T-cell (primary cell): ENCODE measurements at regions not wholly inside any gene's neighbourhood (a gene's known extent, or its start where the extent isn't known, plus 50 kb on each side); places are given as distances from the start of the nearest gene placed in this dataset.

Source experiments
- ATAC-seq, 4 experiments: fragments of 200-7000 bp in 3 of 4; fragments of 150-1000 bp in 1 of 4; cut with Tn5 transposase; replicated peaks in 1 of 4; 1 replicate in 3 of 4; 2 replicates in 1 of 4; pipeline ENCODE4 v1.10.0; 2021; ENCODE audit warnings: moderate library complexity in 3 of 4, mild to moderate bottlenecking in 2 of 4, moderate number of reproducible peaks in 1 of 4
- CTCF ChIA-PET, 2 donors: fragments of 300-600 bp; sonication (Branson Sonifier 250); formaldehyde crosslinking; loops; one replicate each; lab custom pipeline; 2022; ENCODE audit warnings: antibody characterized with exemption in 2 of 2; lab: Charles Lee
- POLR2A ChIA-PET, 2 donors: fragments of 300-600 bp; sonication (Branson Sonifier 250); formaldehyde crosslinking; loops; one replicate each; lab custom pipeline; 2022; ENCODE audit warnings: antibody characterized with exemption in 2 of 2; lab: Charles Lee
- DNase-seq, 35 experiments: peaks; one replicate each; pipeline versions ENCODE4 v3.0.0 to v3.0.0-alpha.2; 2013 to 2023
- H3K27ac ChIP-seq: one replicate; pipeline ENCODE4 v1.5.1; 2013; ENCODE audit warnings: low read length
- H3K27me3 ChIP-seq, 2 experiments: replicated peaks in 1 of 2; 1 replicate in 1 of 2; 2 replicates in 1 of 2; pipeline versions ENCODE4 v1.6.1 to v1.7.0; 2013; ENCODE audit warnings: low read length in 1 of 2, mixed read lengths in 1 of 2; ENCODE audit not compliant: control insufficient read depth in 2 of 2, insufficient read depth in 2 of 2; ENCODE audit errors: extremely low read depth in 1 of 2
- H3K36me3 ChIP-seq, 2 donors: 1 replicate in 1 of 2; 2 replicates in 1 of 2; pipeline versions ENCODE4 v1.6.1 to v1.7.0; 2013; ENCODE audit warnings: low read length in 1 of 2; ENCODE audit not compliant: control insufficient read depth in 2 of 2, insufficient read depth in 1 of 2; ENCODE audit errors: extremely low read depth in 1 of 2
- H3K4me1 ChIP-seq, 2 experiments: 1 replicate in 1 of 2; 2 replicates in 1 of 2; pipeline versions ENCODE4 v1.6.1 to v1.7.0; 2013; ENCODE audit warnings: low read length in 2 of 2, mixed read lengths in 1 of 2; ENCODE audit not compliant: insufficient read depth in 2 of 2, control insufficient read depth in 1 of 2; ENCODE audit errors: extremely low read depth in 1 of 2
- H3K4me3 ChIP-seq, 2 donors: 1 replicate in 1 of 2; 2 replicates in 1 of 2; pipeline versions ENCODE4 v1.5.1 to v1.7.0; 2013; ENCODE audit warnings: mild to moderate bottlenecking in 2 of 2, low read length in 1 of 2, moderate library complexity in 1 of 2; ENCODE audit not compliant: control insufficient read depth in 1 of 2; ENCODE audit errors: extremely low read depth in 1 of 2
- H3K9me3 ChIP-seq: 2 replicates; pipeline ENCODE4 v1.7.0; 2013
- H3K27ac Mint-ChIP-seq, 2 donors: one replicate each; pipeline ENCODE4 v1.8.0; 2020 to 2021; ENCODE audit warnings: mild to moderate bottlenecking in 2 of 2, mixed read lengths in 2 of 2
- H3K27me3 Mint-ChIP-seq, 2 donors: one replicate each; pipeline ENCODE4 v1.8.0; 2021 to 2022; ENCODE audit warnings: mixed read lengths in 2 of 2
- H3K36me3 Mint-ChIP-seq: one replicate; pipeline ENCODE4 v1.8.0; 2021; ENCODE audit warnings: mixed read lengths
- H3K4me1 Mint-ChIP-seq, 3 donors: one replicate each; pipeline ENCODE4 v1.8.0; 2020 to 2022; ENCODE audit warnings: mixed read lengths in 3 of 3, mild to moderate bottlenecking in 1 of 3
- H3K4me3 Mint-ChIP-seq, 3 donors: one replicate each; pipeline ENCODE4 v1.8.0; 2020 to 2022; ENCODE audit warnings: mild to moderate bottlenecking in 3 of 3, mixed read lengths in 3 of 3, moderate library complexity in 3 of 3
- H3K9me3 Mint-ChIP-seq, 3 donors: one replicate each; pipeline ENCODE4 v1.8.0; 2020 to 2022; ENCODE audit warnings: mixed read lengths in 3 of 3
- WGBS: methylation state at CpG from one replicate; pipeline ENCODE4 v1.1.5; 2013; ENCODE audit warnings: missing lambda C conversion rate; ENCODE audit not compliant: insufficient coverage; 5-methylcytosine and 5-hydroxymethylcytosine counted together

- Mint-ChIP-seq H3K36me3 (no peaks in the 10 kb centered on the region), H3K27ac (no peak overlapping the region), H3K4me1 (no peaks in the 10 kb centered on the region), H3K27me3 (no peaks in the 10 kb centered on the region), H3K9me3 (peaks cover 0 to 13% (median 3%) of the 10 kb centered on the region in 3 donors), H3K4me3 (no peak overlapping the region)
- Histone ChIP-seq H3K4me3 (no peak overlapping the region), H3K36me3 (no peaks in the 10 kb centered on the region), H3K27ac (no peak overlapping the region), H3K4me1 (no peaks in the 10 kb centered on the region), H3K9me3 (no peaks in the 10 kb centered on the region), H3K27me3 (no peaks in the 10 kb centered on the region)
- ChIA-PET CTCF (no interaction called here), POLR2A (interaction anchor here in 1 of 2 donors (0.6 kb wide), 1 partner anchor 53 kb away, joined by 3 read pairs; no protein-coding TSS in a partner anchor)
- no peak for DNase-seq
- ATAC-seq, result no peak
- 53% methylated on average over 2 of the region's 3 CpGs for WGBS
Measured at GRCh38 chr7:49255054-49255453, 330.7 kb downstream of the CDC14C start.

- ChIA-PET CTCF (no interaction called here), POLR2A (no interaction called here)
- Histone ChIP-seq H3K27me3 (no peaks in the 10 kb centered on the region), H3K4me3 (no peak overlapping the region), H3K9me3 (no peaks in the 10 kb centered on the region), H3K36me3 (no peaks in the 10 kb centered on the region), H3K27ac (no peak overlapping the region), H3K4me1 (no peaks in the 10 kb centered on the region)
- Mint-ChIP-seq H3K27ac (no peak overlapping the region), H3K4me3 (no peak overlapping the region), H3K4me1 (no peaks in the 10 kb centered on the region), H3K27me3 (no peaks in the 10 kb centered on the region), H3K36me3 (no peaks in the 10 kb centered on the region), H3K9me3 (peaks cover 0 to 3% (median 0%) of the 10 kb centered on the region in 3 donors)
- ATAC-seq, result no peak
- no CpG with 5 or more reads among the region's 2 CpGs for WGBS
- no peak for DNase-seq
Measured at GRCh38 chr7:49260538-49260937, 336.2 kb downstream of the CDC14C start.

- Histone ChIP-seq H3K27ac (no peak overlapping the region), H3K9me3 (no peaks in the 10 kb centered on the region), H3K27me3 (no peaks in the 10 kb centered on the region), H3K4me1 (no peaks in the 10 kb centered on the region), H3K4me3 (no peak overlapping the region), H3K36me3 (no peaks in the 10 kb centered on the region)
- Mint-ChIP-seq H3K36me3 (no peaks in the 10 kb centered on the region), H3K4me3 (no peak overlapping the region), H3K27ac (no peak overlapping the region), H3K4me1 (no peaks in the 10 kb centered on the region), H3K9me3 (peaks cover 0 to 3% (median 0%) of the 10 kb centered on the region in 3 donors), H3K27me3 (no peaks in the 10 kb centered on the region)
- CTCF ChIA-PET, result no interaction called here
- POLR2A ChIA-PET, result no interaction called here
- DNase-seq (no peak), ATAC-seq (no peak)
- WGBS, result 40% methylated on average over 1 of the region's 6 CpGs
Measured at GRCh38 chr7:49261928-49262327, 337.6 kb downstream of the CDC14C start.

- H3K9me3 ChIP-seq, result no peaks in the 10 kb centered on the region
- H3K36me3 Mint-ChIP-seq, result no peaks in the 10 kb centered on the region
- 50% methylated on average over 2 of the region's 3 CpGs for WGBS
- DNase-seq (no peak), ATAC-seq (no peak)
- no peaks in the 10 kb centered on the region for H3K4me1 Mint-ChIP-seq
- no peak overlapping the region for H3K4me3 Mint-ChIP-seq
- no peaks in the 10 kb centered on the region for H3K27me3 ChIP-seq
- no peak overlapping the region for H3K27ac ChIP-seq
- no peaks in the 10 kb centered on the region for H3K36me3 ChIP-seq
- POLR2A ChIA-PET, result no interaction called here
- peaks cover 0 to 3% (median 0%) of the 10 kb centered on the region in 3 donors for H3K9me3 Mint-ChIP-seq
- CTCF ChIA-PET, result no interaction called here
- no peak overlapping the region for H3K27ac Mint-ChIP-seq
- H3K4me3 ChIP-seq, result no peak overlapping the region
- no peaks in the 10 kb centered on the region for H3K27me3 Mint-ChIP-seq
- H3K4me1 ChIP-seq, result no peaks in the 10 kb centered on the region
Measured at GRCh38 chr7:49264530-49264929, 340.2 kb downstream of the CDC14C start.

GRCh38 chr7:49273897-49274296 is 349.6 kb downstream of the CDC14C start:
- CTCF ChIA-PET, result no interaction called here
- H3K4me3 Mint-ChIP-seq, result no peak overlapping the region
- no peaks in the 10 kb centered on the region for H3K4me1 ChIP-seq

GRCh38 chr7:49279891-49280290 is 355.5 kb downstream of the CDC14C start:
- no peak for ATAC-seq
- Histone ChIP-seq H3K27me3 (no peaks in the 10 kb centered on the region), H3K4me1 (no peaks in the 10 kb centered on the region), H3K27ac (no peak overlapping the region), H3K4me3 (no peak overlapping the region), H3K36me3 (no peaks in the 10 kb centered on the region), H3K9me3 (no peaks in the 10 kb centered on the region)
- 100% methylated on average over 1 of the region's 2 CpGs for WGBS
- ChIA-PET POLR2A (no interaction called here), CTCF (no interaction called here)
- H3K4me1 Mint-ChIP-seq, result no peaks in the 10 kb centered on the region
- no peaks in the 10 kb centered on the region for H3K36me3 Mint-ChIP-seq
- H3K4me3 Mint-ChIP-seq, result no peak overlapping the region
- no peaks in the 10 kb centered on the region for H3K27me3 Mint-ChIP-seq
- H3K9me3 Mint-ChIP-seq, result peaks cover 5 to 10% (median 10%) of the 10 kb centered on the region in 3 donors
- no peak overlapping the region for H3K27ac Mint-ChIP-seq
- no peak for DNase-seq

More at GRCh38 chr7:49273897-49274296, 349.6 kb downstream of the CDC14C start:
- Histone ChIP-seq H3K4me3 (no peak overlapping the region), H3K27ac (no peak overlapping the region), H3K36me3 (no peaks in the 10 kb centered on the region), H3K27me3 (no peaks in the 10 kb centered on the region), H3K9me3 (no peaks in the 10 kb centered on the region)
- Mint-ChIP-seq H3K27ac (no peak overlapping the region), H3K27me3 (no peaks in the 10 kb centered on the region), H3K36me3 (no peaks in the 10 kb centered on the region), H3K4me1 (no peaks in the 10 kb centered on the region), H3K9me3 (peaks cover 5 to 7% (median 6%) of the 10 kb centered on the region in 3 donors)
- no CpG with 5 or more reads among the region's 1 CpG for WGBS
- POLR2A ChIA-PET, result no interaction called here
- ATAC-seq, result no peak
- DNase-seq, result no peak

GRCh38 chr7:49287653-49288052 is 363.3 kb downstream of the CDC14C start:
- Histone ChIP-seq H3K27me3 (no peaks in the 10 kb centered on the region), H3K4me3 (no peak overlapping the region), H3K4me1 (no peaks in the 10 kb centered on the region), H3K9me3 (no peaks in the 10 kb centered on the region), H3K27ac (no peak overlapping the region), H3K36me3 (no peaks in the 10 kb centered on the region)
- POLR2A ChIA-PET, result no interaction called here
- Mint-ChIP-seq H3K27me3 (no peaks in the 10 kb centered on the region), H3K27ac (no peak overlapping the region), H3K9me3 (peaks cover 1 to 12% (median 3%) of the 10 kb centered on the region in 3 donors), H3K4me3 (no peak overlapping the region), H3K4me1 (no peaks in the 10 kb centered on the region), H3K36me3 (no peaks in the 10 kb centered on the region)
- ATAC-seq, result no peak
- CTCF ChIA-PET, result no interaction called here
- no CpG with 5 or more reads among the region's 2 CpGs for WGBS
- DNase-seq, result no peak
